ENCODE measurements at regions not wholly inside any gene's neighbourhood (a gene's known extent, or its start where the extent isn't known, plus 50 kb on each side); places are given as distances from the start of the nearest gene placed in this dataset.

GRCh38 chr6:122904166-122904565, 91.9 kb upstream of the CLVS2 start (continued):
- no peak for TF ChIP-seq NRF1 (IDR thresholded peaks at IDR 0.05; ENCODE audit: low read depth, low read length)

GRCh38 chr6:122913558-122913957, 82.5 kb upstream of the CLVS2 start:
- WGBS, 2 experiments (ENCODE audit: extremely low coverage in 1 of 2, insufficient coverage in 1 of 2, insufficient read length in 1 of 2, insufficient replicate concordance in 2 of 2, low coverage in 1 of 2, low lambda C conversion rate in 2 of 2, missing lambda C conversion rate in 1 of 2): 44% methylated on average over 1 of the region's 1 CpG; no CpG with 5 or more reads in 1 of the 2 experiments
- Histone ChIP-seq H3K4me1 (replicated peaks in 1 of 4; ENCODE audit: control insufficient read depth in 3 of 4, insufficient read depth in 4 of 4, low read length in 3 of 4) (no peaks in the 10 kb centered on the region), H2BK20ac (ENCODE audit: low read length) (no peak overlapping the region), H3K4me3 (ENCODE audit: extremely low read depth in 1 of 4, insufficient read depth in 2 of 4, low read depth in 3 of 4, low read length in 4 of 4) (no peak overlapping the region), H4K5ac (ENCODE audit: insufficient read length, low read depth, low read length) (no peak overlapping the region), H4K20me1 (replicated peaks in 1 of 2; ENCODE audit: control insufficient read depth in 1 of 2, insufficient read depth in 2 of 2, low read length in 2 of 2) (no peaks in the 10 kb centered on the region), H3K14ac (ENCODE audit: insufficient read length) (no peak overlapping the region), H2BK5ac (ENCODE audit: low read depth, low read length) (no peak overlapping the region), H3K4me2 (ENCODE audit: insufficient read depth in 1 of 2, low read depth in 2 of 2, low read length in 2 of 2) (no peak overlapping the region), H3K9me3 (ENCODE audit: insufficient read depth in 2 of 2, low read depth in 1 of 2, low read length in 1 of 2) (no peaks in the 10 kb centered on the region; a peak in 1 of 4 replicates), H4K91ac (replicated peaks; ENCODE audit: insufficient read length, low read length) (no peak overlapping the region), H3K4ac (replicated peaks; ENCODE audit: insufficient read length, low read depth, low read length) (no peak overlapping the region), H3K79me1 (ENCODE audit: low read depth, low read length) (no peaks in the 10 kb centered on the region), H3K56ac (replicated peaks; ENCODE audit: insufficient read length, low read depth, low read length) (no peak overlapping the region), H2BK12ac (ENCODE audit: low read depth, low read length) (no peak overlapping the region), H2AFZ (ENCODE audit: low read length) (no peak overlapping the region), H3K27me3 (replicated peaks in 1 of 4; ENCODE audit: control insufficient read depth in 3 of 4, extremely low read depth in 1 of 4, insufficient read depth in 3 of 4, low read length in 3 of 4) (no peaks in the 10 kb centered on the region), H3K27ac (ENCODE audit: low read depth, low read length) (no peak overlapping the region), H3K23ac (ENCODE audit: insufficient read length) (no peak overlapping the region), H2AK5ac (ENCODE audit: low read depth, low read length) (no peak overlapping the region), H2BK120ac (replicated peaks; ENCODE audit: low read depth, low read length) (no peak overlapping the region), H3K79me2 (ENCODE audit: control insufficient read depth in 1 of 2, insufficient read depth in 2 of 2, low read length in 2 of 2) (no peaks in the 10 kb centered on the region), H3K23me2 (ENCODE audit: low read depth, low read length) (no peaks in the 10 kb centered on the region), H4K8ac (ENCODE audit: extremely low read depth, insufficient read depth, low read length) (no peak overlapping the region), H3K36me3 (ENCODE audit: control insufficient read depth in 2 of 4, insufficient read depth in 4 of 4, low read length in 3 of 4) (no peaks in the 10 kb centered on the region), H2BK15ac (ENCODE audit: low read length) (no peak overlapping the region), H3K18ac (ENCODE audit: extremely low read depth, low read length) (no peak overlapping the region), H3K9ac (replicated peaks in 1 of 4; ENCODE audit: extremely low read depth in 1 of 4, low read depth in 3 of 4, low read length in 3 of 4) (no peak overlapping the region)
- FAIRE-seq (no peak), DNase-seq (ENCODE audit: low read depth in 1 of 2, low spot score in 2 of 2) (no peak)
- ChIA-PET POLR2A (ENCODE audit: partially characterized antibody) (no interaction called here), CTCF (ENCODE audit: partially characterized antibody) (no interaction called here)
- no peak for TF ChIP-seq SUZ12 (IDR thresholded peaks at IDR 0.05; ENCODE audit: low read length)
- no peak for TF ChIP-seq RBBP5 (IDR thresholded peaks at IDR 0.05; ENCODE audit: borderline replicate concordance, low read depth, low read length)
- no peak for TF ChIP-seq TCF12 (IDR thresholded peaks at IDR 0.05; ENCODE audit: low read depth, low read length)
- TF ChIP-seq SP2 (IDR thresholded peaks at IDR 0.05; ENCODE audit: low read length): no peak
- no peak for TF ChIP-seq ATF2 (IDR thresholded peaks at IDR 0.05; ENCODE audit: low read length)
- no peak for TF ChIP-seq ATF3 (IDR thresholded peaks at IDR 0.05; ENCODE audit: insufficient read depth, low read depth, low read length)
- no peak for TF ChIP-seq PHF8 (conservative IDR thresholded peaks at IDR 0.05; ENCODE audit: low read depth, low read length)
- no peak for TF ChIP-seq HDAC2 (IDR thresholded peaks at IDR 0.05; ENCODE audit: borderline replicate concordance in 1 of 2, low read depth in 2 of 2, low read length in 2 of 2)

Measured in H1 (cell line).